Neural progenitor cell (in vitro differentiated cells): ENCODE measurements at regions not wholly inside any gene's neighbourhood (a gene's known extent, or its start where the extent isn't known, plus 50 kb on each side); places are given as distances from the start of the nearest gene placed in this dataset.

Experiments
- EZH2phosphoT487 ChIP-seq: fragments of 200-600 bp; sonication (generic); IDR thresholded peaks from 2 replicates; pipeline ENCODE4 v1.6.1; 2017; ENCODE audit warnings: antibody characterized with exemption
- TF ChIP-seq, protein P1 (sequence below): fragments of 200-600 bp; sonication (generic); IDR thresholded peaks from 2 replicates; pipeline ENCODE4 v1.5.1; 2017; ENCODE audit warnings: antibody characterized with exemption, mild to moderate bottlenecking

DNA sequence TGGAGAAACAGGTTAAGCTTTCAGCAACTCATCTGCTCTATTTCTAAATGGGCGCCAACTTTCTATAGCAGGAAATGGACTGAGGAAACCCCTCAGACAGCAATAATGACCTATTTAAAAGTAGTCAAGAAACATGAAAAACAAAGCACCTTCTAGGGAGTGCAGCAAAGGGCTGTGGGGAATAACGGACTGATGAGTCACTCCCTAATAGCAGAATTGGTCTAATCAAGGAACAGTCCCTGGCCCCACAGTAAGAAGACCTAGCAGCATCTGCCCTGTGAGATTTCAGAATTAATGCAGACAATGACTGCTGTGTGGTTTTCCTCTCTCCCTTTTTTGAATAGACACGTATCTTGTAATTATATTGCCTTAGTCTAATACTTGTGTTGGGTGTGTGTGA, 602.9 kb downstream of the IPMK start:
- TF ChIP-seq EZH2phosphoT487: no peak
- TF ChIP-seq, protein P1, sequence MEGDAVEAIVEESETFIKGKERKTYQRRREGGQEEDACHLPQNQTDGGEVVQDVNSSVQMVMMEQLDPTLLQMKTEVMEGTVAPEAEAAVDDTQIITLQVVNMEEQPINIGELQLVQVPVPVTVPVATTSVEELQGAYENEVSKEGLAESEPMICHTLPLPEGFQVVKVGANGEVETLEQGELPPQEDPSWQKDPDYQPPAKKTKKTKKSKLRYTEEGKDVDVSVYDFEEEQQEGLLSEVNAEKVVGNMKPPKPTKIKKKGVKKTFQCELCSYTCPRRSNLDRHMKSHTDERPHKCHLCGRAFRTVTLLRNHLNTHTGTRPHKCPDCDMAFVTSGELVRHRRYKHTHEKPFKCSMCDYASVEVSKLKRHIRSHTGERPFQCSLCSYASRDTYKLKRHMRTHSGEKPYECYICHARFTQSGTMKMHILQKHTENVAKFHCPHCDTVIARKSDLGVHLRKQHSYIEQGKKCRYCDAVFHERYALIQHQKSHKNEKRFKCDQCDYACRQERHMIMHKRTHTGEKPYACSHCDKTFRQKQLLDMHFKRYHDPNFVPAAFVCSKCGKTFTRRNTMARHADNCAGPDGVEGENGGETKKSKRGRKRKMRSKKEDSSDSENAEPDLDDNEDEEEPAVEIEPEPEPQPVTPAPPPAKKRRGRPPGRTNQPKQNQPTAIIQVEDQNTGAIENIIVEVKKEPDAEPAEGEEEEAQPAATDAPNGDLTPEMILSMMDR: no peak
